NT2/D1 (cell line): ENCODE measurements at regions not wholly inside any gene's neighbourhood (a gene's known extent, or its start where the extent isn't known, plus 50 kb on each side); places are given as distances from the start of the nearest gene placed in this dataset.

Source experiments
- DNase-seq: peaks from one replicate; pipeline ENCODE4 v3.0.0-alpha.2; 2011; ENCODE audit warnings: low read depth, low spot score
- H3K27me3 ChIP-seq: 2 replicates; pipeline ENCODE4 v1.6.0; 2011; ENCODE audit warnings: mild to moderate bottlenecking; ENCODE audit not compliant: insufficient read length, insufficient read depth
- H3K36me3 ChIP-seq: 2 replicates; pipeline ENCODE4 v1.6.1; 2011; ENCODE audit warnings: mild to moderate bottlenecking, low read length, mixed read lengths; ENCODE audit not compliant: insufficient read depth, insufficient read length
- H3K4me1 ChIP-seq: 2 replicates; pipeline ENCODE4 v1.5.1; 2011; ENCODE audit not compliant: insufficient read depth, insufficient read length
- H3K4me3 ChIP-seq: 2 replicates; pipeline ENCODE4 v1.5.1; 2011; ENCODE audit warnings: low read depth; ENCODE audit not compliant: insufficient read length
- H3K9ac ChIP-seq: 2 replicates; pipeline ENCODE4 v1.6.0; 2011; ENCODE audit warnings: low read depth; ENCODE audit not compliant: insufficient read length
- H3K9me3 ChIP-seq: 2 replicates; pipeline ENCODE4 v1.5.1; 2011; ENCODE audit warnings: mild to moderate bottlenecking, low read length; ENCODE audit not compliant: insufficient read depth
- SUZ12 ChIP-seq: IDR thresholded peaks from 2 replicates; pipeline ENCODE4 v1.6.1; 2011; ENCODE audit not compliant: insufficient read length, insufficient read depth; ENCODE audit errors: extremely low read depth
- YY1 ChIP-seq: IDR thresholded peaks from 2 replicates; pipeline ENCODE4 v1.6.1; 2011; ENCODE audit not compliant: insufficient read length, insufficient read depth
- ZNF274 ChIP-seq: IDR thresholded peaks from 2 replicates; pipeline ENCODE4 v1.6.1; 2011; ENCODE audit warnings: mild to moderate bottlenecking, low read depth, low read length

- no peak for TF ChIP-seq ZNF274
- no peak for TF ChIP-seq YY1
- TF ChIP-seq SUZ12, result no peak
Measured at GRCh38 chr12:124229520-124229919, 65.4 kb upstream of the RFLNA start.

GRCh38 chr12:124230117-124230757, 64.7 kb upstream of the RFLNA start:
- H3K36me3 ChIP-seq, result no peaks in the 10 kb centered on the region
- no peak overlapping the region for H3K4me3 ChIP-seq
- DNase-seq, result no peak
- peaks cover 6% of the 10 kb centered on the region for H3K4me1 ChIP-seq
- no peak overlapping the region for H3K9ac ChIP-seq
- peaks cover 11% of the 10 kb centered on the region for H3K9me3 ChIP-seq
- TF ChIP-seq ZNF274 (no peak), YY1 (no peak), SUZ12 (no peak)
- no peaks in the 10 kb centered on the region for H3K27me3 ChIP-seq

More at GRCh38 chr12:124229520-124229919, 65.4 kb upstream of the RFLNA start:
- Histone ChIP-seq H3K27me3 (no peaks in the 10 kb centered on the region), H3K4me1 (peaks cover 6% of the 10 kb centered on the region), H3K4me3 (no peak overlapping the region), H3K9ac (no peak overlapping the region), H3K9me3 (peaks cover 11% of the 10 kb centered on the region), H3K36me3 (no peaks in the 10 kb centered on the region)
- DNase-seq, result no peak

- H3K9ac ChIP-seq, result no peak overlapping the region
- H3K9me3 ChIP-seq, result peaks cover 11% of the 10 kb centered on the region
- H3K27me3 ChIP-seq, result no peaks in the 10 kb centered on the region
- H3K4me1 ChIP-seq, result peaks cover 6% of the 10 kb centered on the region
- TF ChIP-seq SUZ12, result no peak
- no peak for TF ChIP-seq ZNF274
- no peak for TF ChIP-seq YY1
- DNase-seq, result no peak
- H3K4me3 ChIP-seq, result no peak overlapping the region
- H3K36me3 ChIP-seq, result no peaks in the 10 kb centered on the region
Measured at GRCh38 chr12:124230789-124231188, 64.1 kb upstream of the RFLNA start.

GRCh38 chr12:124231980-124232653, 62.8 kb upstream of the RFLNA start:
- Histone ChIP-seq H3K4me1 (peaks cover 6% of the 10 kb centered on the region), H3K4me3 (no peak overlapping the region), H3K36me3 (no peaks in the 10 kb centered on the region), H3K9me3 (peaks cover 11% of the 10 kb centered on the region), H3K9ac (no peak overlapping the region), H3K27me3 (no peaks in the 10 kb centered on the region)
- DNase-seq, result no peak
- no peak for TF ChIP-seq YY1
- TF ChIP-seq ZNF274, result no peak
- no peak for TF ChIP-seq SUZ12

- TF ChIP-seq ZNF274, result no peak
- TF ChIP-seq YY1, result no peak
- TF ChIP-seq SUZ12, result no peak
- Histone ChIP-seq H3K9me3 (peaks cover 11% of the 10 kb centered on the region), H3K27me3 (no peaks in the 10 kb centered on the region), H3K9ac (no peak overlapping the region), H3K4me1 (peaks cover 6% of the 10 kb centered on the region), H3K4me3 (no peak overlapping the region), H3K36me3 (no peaks in the 10 kb centered on the region)
- no peak for DNase-seq
Measured at GRCh38 chr12:124232654-124232987, 62.3 kb upstream of the RFLNA start.

- H3K4me1 ChIP-seq, result peaks cover 6% of the 10 kb centered on the region
- no peak overlapping the region for H3K9ac ChIP-seq
- H3K36me3 ChIP-seq, result no peaks in the 10 kb centered on the region
- no peak overlapping the region for H3K4me3 ChIP-seq
- peaks cover 11% of the 10 kb centered on the region for H3K9me3 ChIP-seq
- no peaks in the 10 kb centered on the region for H3K27me3 ChIP-seq
- DNase-seq, result no peak
- TF ChIP-seq SUZ12 (no peak), YY1 (no peak), ZNF274 (no peak)
Measured at GRCh38 chr12:124233041-124233796, 61.7 kb upstream of the RFLNA start.

- Histone ChIP-seq H3K4me1 (peaks cover 6% of the 10 kb centered on the region), H3K4me3 (no peak overlapping the region), H3K9ac (no peak overlapping the region), H3K9me3 (peaks cover 11% of the 10 kb centered on the region), H3K36me3 (no peaks in the 10 kb centered on the region), H3K27me3 (no peaks in the 10 kb centered on the region)
- no peak for TF ChIP-seq SUZ12
- DNase-seq, result no peak
Measured at GRCh38 chr12:124233846-124234640, 60.9 kb upstream of the RFLNA start.
